ENCODE measurements at regions not wholly inside any gene's neighbourhood (a gene's known extent, or its start where the extent isn't known, plus 50 kb on each side); places are given as distances from the start of the nearest gene placed in this dataset.

GRCh38 chr11:106425819-106426218 is 348.4 kb downstream of the AASDHPPT start:
- no peak for TF ChIP-seq CTCF (conservative IDR thresholded peaks at IDR 0.05; ENCODE audit: low read depth, low read length)
- no peak for TF ChIP-seq EZH2 (IDR thresholded peaks at IDR 0.05; ENCODE audit: low read length, unreplicated experiment)
- no peak for TF ChIP-seq EZH2phosphoT487 (IDR thresholded peaks at IDR 0.05; ENCODE audit: borderline replicate concordance, low read length)

Data from PC-3 (cell line).